ENCODE measurements at regions not wholly inside any gene's neighbourhood (a gene's known extent, or its start where the extent isn't known, plus 50 kb on each side); places are given as distances from the start of the nearest gene placed in this dataset.

- no peak for TF ChIP-seq CTCF (IDR thresholded peaks at IDR 0.05; ENCODE audit: insufficient read depth, low read depth, low read length, missing control alignments)
- peak; percentile 87 for DNase-seq (ENCODE audit: low read depth)
- H3K4me3 ChIP-seq (ENCODE audit: low read depth, low read length) = no peak overlapping the region
Measured at GRCh38 chr5:122701640-122702523, 73.0 kb upstream of the SNX2 start.

GRCh38 chr5:122702524-122702875 is 72.4 kb upstream of the SNX2 start:
- DNase-seq (ENCODE audit: low read depth) = peak; percentile 50
- no peak overlapping the region for H3K4me3 ChIP-seq (ENCODE audit: low read depth, low read length)
- no peak for TF ChIP-seq CTCF (IDR thresholded peaks at IDR 0.05; ENCODE audit: insufficient read depth, low read depth, low read length, missing control alignments)

- H3K4me3 ChIP-seq (ENCODE audit: low read depth, low read length) = no peak overlapping the region
- DNase-seq (ENCODE audit: low read depth) = no peak
- TF ChIP-seq CTCF (IDR thresholded peaks at IDR 0.05; ENCODE audit: insufficient read depth, low read depth, low read length, missing control alignments) = no peak
Measured at GRCh38 chr5:122703203-122703602, 71.7 kb upstream of the SNX2 start.

- peak; percentile 43 for DNase-seq (ENCODE audit: low read depth)
- no peak overlapping the region for H3K4me3 ChIP-seq (ENCODE audit: low read depth, low read length)
- TF ChIP-seq CTCF (IDR thresholded peaks at IDR 0.05; ENCODE audit: insufficient read depth, low read depth, low read length, missing control alignments) = peak; percentile 56
Measured at GRCh38 chr5:122704247-122705036, 70.4 kb upstream of the SNX2 start.

GRCh38 chr5:122705851-122706250 is 69.0 kb upstream of the SNX2 start:
- no peak for TF ChIP-seq CTCF (IDR thresholded peaks at IDR 0.05; ENCODE audit: insufficient read depth, low read depth, low read length, missing control alignments)
- H3K4me3 ChIP-seq (ENCODE audit: low read depth, low read length) = no peak overlapping the region
- DNase-seq (ENCODE audit: low read depth) = no peak

- no peak overlapping the region for H3K4me3 ChIP-seq (ENCODE audit: low read depth, low read length)
- DNase-seq (ENCODE audit: low read depth) = no peak
- no peak for TF ChIP-seq CTCF (IDR thresholded peaks at IDR 0.05; ENCODE audit: insufficient read depth, low read depth, low read length, missing control alignments)
Measured at GRCh38 chr5:122707796-122708195, 67.1 kb upstream of the SNX2 start.

Measured in GM12865 (cell line).